ENCODE measurements at regions not wholly inside any gene's neighbourhood (a gene's known extent, or its start where the extent isn't known, plus 50 kb on each side); places are given as distances from the start of the nearest gene placed in this dataset.

DNA sequence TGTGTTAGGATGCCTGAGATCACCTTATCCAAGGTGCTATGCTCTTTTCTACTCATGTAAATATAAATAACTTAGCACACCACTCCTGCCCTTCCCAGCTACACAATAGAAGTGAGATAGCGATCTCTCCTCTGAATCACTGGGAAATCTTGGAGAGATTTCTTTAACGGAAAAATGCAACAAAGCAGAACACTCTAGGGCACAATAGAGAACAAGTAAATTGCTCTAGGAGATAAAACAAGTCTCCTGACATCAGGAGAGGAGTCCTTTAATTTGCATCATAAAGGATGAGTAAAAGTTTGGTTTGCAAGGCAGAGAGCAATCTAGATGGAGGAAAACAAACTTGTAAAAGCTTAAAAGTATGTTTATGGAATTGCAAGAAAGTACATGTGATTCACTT lies 224.1 kb downstream of the PAX3 start:
- peaks cover 0 to 6% (median 1%) of the 10 kb centered on the region in 4 experiments; a peak in 4 of 7 replicates for H3K4me1 ChIP-seq (replicated peaks in 1 of 4; ENCODE audit: control insufficient read depth in 3 of 4, insufficient read depth in 4 of 4, low read length in 3 of 4)
- no peak overlapping the region for H3K27ac ChIP-seq (ENCODE audit: low read depth, low read length)
- no peaks in the 10 kb centered on the region for H3K23me2 ChIP-seq (ENCODE audit: low read depth, low read length)
- H2BK20ac ChIP-seq (ENCODE audit: low read length): no peak overlapping the region
- no peak overlapping the region for H3K4ac ChIP-seq (replicated peaks; ENCODE audit: insufficient read length, low read depth, low read length)
- H3K4me2 ChIP-seq (ENCODE audit: insufficient read depth in 1 of 2, low read depth in 2 of 2, low read length in 2 of 2): peak overlapping the region in 1 of 2 experiments; percentile 17; a peak in 2 of 4 replicates
- H3K4me3 ChIP-seq (ENCODE audit: extremely low read depth in 1 of 4, insufficient read depth in 2 of 4, low read depth in 3 of 4, low read length in 4 of 4): 0 out of 8 replicates have a peak overlapping the region, but pooled peaks of 1 of the 4 experiments have one; percentile 2
- DNase-seq (ENCODE audit: low read depth in 1 of 2, low spot score in 2 of 2): no peak
- no peak overlapping the region for H2BK120ac ChIP-seq (replicated peaks; ENCODE audit: low read depth, low read length)
- no peak overlapping the region for H3K14ac ChIP-seq (ENCODE audit: insufficient read length)
- ChIA-PET CTCF (ENCODE audit: partially characterized antibody) (interaction anchor here (0.6 to 1.7 kb wide), 3 partner anchors 22 to 210 kb away, joined by 3 to 5 read pairs (median 3); no protein-coding TSS in a partner anchor), POLR2A (ENCODE audit: partially characterized antibody) (no interaction called here)
- H3K9me3 ChIP-seq (ENCODE audit: insufficient read depth in 2 of 2, low read depth in 1 of 2, low read length in 1 of 2): no peaks in the 10 kb centered on the region
- H3K56ac ChIP-seq (replicated peaks; ENCODE audit: insufficient read length, low read depth, low read length): no peak overlapping the region
- no peak overlapping the region for H2BK5ac ChIP-seq (ENCODE audit: low read depth, low read length)
- no peaks in the 10 kb centered on the region for H4K20me1 ChIP-seq (replicated peaks in 1 of 2; ENCODE audit: control insufficient read depth in 1 of 2, insufficient read depth in 2 of 2, low read length in 2 of 2)
- no peak overlapping the region for H2AK5ac ChIP-seq (ENCODE audit: low read depth, low read length)
- no peak overlapping the region for H2BK15ac ChIP-seq (ENCODE audit: low read length)
- no peak for FAIRE-seq
- 0 out of 2 replicates have a peak overlapping the region, but pooled peaks have one; percentile 61 for H2BK12ac ChIP-seq (ENCODE audit: low read depth, low read length)
- no peak overlapping the region for H4K8ac ChIP-seq (ENCODE audit: extremely low read depth, insufficient read depth, low read length)
- H3K18ac ChIP-seq (ENCODE audit: extremely low read depth, low read length): no peak overlapping the region
- H3K79me1 ChIP-seq (ENCODE audit: low read depth, low read length): no peaks in the 10 kb centered on the region
- peaks cover 0 to 2% (median 0%) of the 10 kb centered on the region in 4 experiments; a peak in 1 of 7 replicates for H3K27me3 ChIP-seq (replicated peaks in 1 of 4; ENCODE audit: control insufficient read depth in 3 of 4, extremely low read depth in 1 of 4, insufficient read depth in 3 of 4, low read length in 3 of 4)
- H4K5ac ChIP-seq (ENCODE audit: insufficient read length, low read depth, low read length): no peak overlapping the region
- H3K23ac ChIP-seq (ENCODE audit: insufficient read length): no peak overlapping the region
- WGBS, 2 experiments (ENCODE audit: extremely low coverage in 1 of 2, insufficient coverage in 1 of 2, insufficient read length in 1 of 2, insufficient replicate concordance in 2 of 2, low coverage in 1 of 2, low lambda C conversion rate in 2 of 2, missing lambda C conversion rate in 1 of 2): 29% methylated on average over 2 of the region's 2 CpGs; no CpG with 5 or more reads in 1 of the 2 experiments
- H3K36me3 ChIP-seq (ENCODE audit: control insufficient read depth in 2 of 4, insufficient read depth in 4 of 4, low read length in 3 of 4): no peaks in the 10 kb centered on the region
- no peak overlapping the region for H2AFZ ChIP-seq (ENCODE audit: low read length)
- no peak overlapping the region for H3K9ac ChIP-seq (replicated peaks in 1 of 4; ENCODE audit: extremely low read depth in 1 of 4, low read depth in 3 of 4, low read length in 3 of 4)
- H4K91ac ChIP-seq (replicated peaks; ENCODE audit: insufficient read length, low read length): no peak overlapping the region
- no peaks in the 10 kb centered on the region for H3K79me2 ChIP-seq (ENCODE audit: control insufficient read depth in 1 of 2, insufficient read depth in 2 of 2, low read length in 2 of 2)
- no peak for TF ChIP-seq NANOG (IDR thresholded peaks at IDR 0.05; ENCODE audit: insufficient read depth, low read depth, low read length, poor library complexity, severe bottlenecking)
- no peak for TF ChIP-seq SIX5 (IDR thresholded peaks at IDR 0.05; ENCODE audit: low read depth, low read length)
- TF ChIP-seq PHF8 (conservative IDR thresholded peaks at IDR 0.05; ENCODE audit: low read depth, low read length): no peak
- TF ChIP-seq POU5F1 (IDR thresholded peaks at IDR 0.05; ENCODE audit: low read depth, low read length): peak; percentile 63; the same call in 1 of the 2 replicates
- no peak for TF ChIP-seq KDM4A (IDR thresholded peaks at IDR 0.05; ENCODE audit: low read depth, low read length, severe bottlenecking)
- no peak for TF ChIP-seq SIN3A (conservative IDR thresholded peaks at IDR 0.05 in 1 of 2, IDR thresholded peaks at IDR 0.05 in 1 of 2; ENCODE audit: low read depth in 1 of 2, low read length in 2 of 2)
- no peak for TF ChIP-seq SAP30 (IDR thresholded peaks at IDR 0.05; ENCODE audit: insufficient read depth, insufficient replicate concordance, low read length)
- no peak for TF ChIP-seq BCL11A (IDR thresholded peaks at IDR 0.05; ENCODE audit: low read depth in 2 of 2, low read length in 2 of 2)
- TF ChIP-seq TBP (IDR thresholded peaks at IDR 0.05; ENCODE audit: low read depth, low read length): no peak

All from H1 (cell line).